ENCODE measurements at regions not wholly inside any gene's neighbourhood (a gene's known extent, or its start where the extent isn't known, plus 50 kb on each side); places are given as distances from the start of the nearest gene placed in this dataset.

DNA sequence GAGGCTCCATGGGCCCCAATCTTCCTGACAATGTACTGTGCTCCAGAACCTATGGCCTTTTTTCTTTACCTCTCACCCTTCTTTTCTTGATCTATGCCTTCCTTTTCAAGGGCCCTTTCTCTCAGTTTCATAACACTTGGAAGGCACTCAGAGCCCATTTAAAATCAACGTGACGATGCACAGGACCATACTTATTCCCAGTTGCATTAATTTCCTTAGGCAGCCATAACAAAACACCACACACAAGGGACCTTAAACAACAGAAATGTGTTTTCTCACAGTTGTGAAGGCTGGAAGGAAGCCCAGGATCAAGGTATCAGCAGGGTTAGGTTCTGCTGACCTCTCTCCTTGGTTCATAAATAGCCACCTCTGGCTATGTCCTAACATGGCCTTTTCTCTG lies 414.0 kb upstream of the TNP1 start:
- no peak for DNase-seq

DNA sequence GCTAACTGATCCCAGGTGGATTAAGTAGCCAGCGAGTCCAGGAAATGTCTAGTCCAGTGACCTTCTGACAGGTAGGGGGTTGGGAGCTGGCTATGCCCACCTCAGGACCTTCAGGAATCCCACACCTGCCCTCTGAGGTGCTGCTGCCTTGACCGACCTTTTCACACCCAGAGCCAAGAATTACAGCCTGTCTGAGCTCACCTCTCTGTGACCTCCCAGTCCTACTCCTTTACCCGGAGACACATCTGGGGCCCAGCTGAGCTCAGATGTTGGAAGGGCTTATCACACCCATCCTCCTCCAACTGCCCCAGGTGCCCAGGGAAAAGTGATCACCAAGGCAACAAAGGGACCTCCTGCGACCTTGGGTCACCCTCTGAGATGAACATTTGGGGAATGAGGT lies 413.3 kb upstream of the TNP1 start:
- no peak for DNase-seq

DNA sequence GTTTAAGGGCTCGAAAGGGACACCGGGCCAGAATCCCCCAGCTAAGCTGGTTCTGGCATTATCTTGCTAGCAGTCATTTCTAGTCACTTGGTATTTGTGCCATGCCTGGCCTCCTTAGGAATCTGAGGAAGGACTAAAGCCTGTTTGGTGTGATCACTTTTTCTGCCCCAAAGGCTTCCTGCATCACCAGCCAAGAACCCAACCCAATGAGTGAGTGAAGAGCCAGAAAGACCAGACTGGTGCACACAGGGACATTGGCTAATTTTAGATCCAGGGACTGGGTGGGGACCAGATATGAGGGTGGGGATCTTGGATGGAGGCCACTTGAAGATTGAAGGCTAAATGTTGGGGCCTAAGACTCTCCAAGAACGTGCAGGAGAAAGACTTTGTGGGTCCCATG lies 411.9 kb upstream of the TNP1 start:
- DNase-seq: no peak

DNA sequence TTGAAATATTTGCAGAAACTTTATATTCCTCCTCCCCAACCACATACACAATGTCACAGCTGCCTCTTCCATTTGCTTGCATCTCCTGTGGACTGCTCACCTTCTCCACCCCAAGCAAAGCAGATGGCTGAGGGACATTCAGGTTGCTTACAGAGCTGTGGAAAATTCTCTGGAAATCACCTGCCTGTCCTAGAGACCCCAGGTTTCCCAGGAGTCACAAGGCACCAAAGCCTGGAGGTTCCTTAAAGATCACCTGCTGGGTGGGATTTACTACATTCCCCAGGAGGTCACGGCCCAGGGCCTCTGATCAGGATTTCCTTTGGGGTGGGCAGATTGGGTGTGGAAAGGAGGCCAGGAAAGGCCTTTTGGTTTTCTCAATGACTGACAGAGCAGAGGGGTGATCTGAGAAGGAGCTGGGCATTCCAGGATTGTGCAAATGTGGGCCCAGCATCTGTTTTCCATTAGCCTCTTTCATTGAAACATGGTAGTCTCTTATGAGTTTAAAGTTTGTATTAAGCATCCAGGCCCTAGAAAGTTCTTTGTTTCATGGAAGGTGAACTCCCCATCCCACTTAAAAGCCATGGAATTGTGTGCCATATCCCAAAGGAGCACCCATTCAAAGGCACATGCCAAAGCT lies 410.7 kb upstream of the TNP1 start:
- DNase-seq: no peak

DNA sequence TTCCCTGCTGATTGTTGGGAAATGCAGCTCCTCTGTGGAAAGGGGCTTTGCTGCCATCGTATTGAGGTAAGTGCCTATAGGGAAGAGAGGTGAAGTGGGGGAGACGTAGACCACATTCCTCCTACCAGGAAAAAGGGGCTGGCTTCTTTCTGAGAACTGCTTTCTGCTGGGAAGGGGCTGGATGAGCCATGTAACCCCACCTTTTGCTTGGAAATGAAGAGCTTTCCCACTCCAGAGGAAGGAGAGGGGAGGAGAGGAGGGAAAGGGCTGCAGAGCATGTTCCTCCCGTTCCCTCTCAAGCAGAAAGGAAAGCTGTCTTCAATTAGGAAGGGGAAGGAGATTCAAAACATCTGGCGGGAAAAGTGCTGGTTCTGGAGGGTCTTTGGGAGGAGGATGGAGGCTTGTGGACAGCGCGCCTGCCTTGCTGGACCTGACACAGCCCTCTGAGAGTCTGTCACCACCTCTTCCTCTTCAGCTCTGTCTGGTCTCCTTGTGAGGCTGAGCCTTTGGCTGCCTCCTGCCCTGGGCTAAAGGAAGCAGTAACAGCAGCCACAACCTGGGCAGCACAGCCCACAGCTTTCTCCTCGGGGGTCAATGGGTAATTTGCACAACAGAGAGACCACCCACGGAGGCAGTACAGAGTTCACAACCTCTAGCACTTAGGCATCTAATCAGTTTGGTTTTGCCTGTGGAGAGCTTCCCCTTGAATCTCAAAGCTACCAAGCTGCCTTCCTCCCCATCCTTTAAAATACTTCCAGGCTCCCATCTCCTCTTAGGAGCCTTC lies 410.0 kb upstream of the TNP1 start:
- DNase-seq: no peak

DNA sequence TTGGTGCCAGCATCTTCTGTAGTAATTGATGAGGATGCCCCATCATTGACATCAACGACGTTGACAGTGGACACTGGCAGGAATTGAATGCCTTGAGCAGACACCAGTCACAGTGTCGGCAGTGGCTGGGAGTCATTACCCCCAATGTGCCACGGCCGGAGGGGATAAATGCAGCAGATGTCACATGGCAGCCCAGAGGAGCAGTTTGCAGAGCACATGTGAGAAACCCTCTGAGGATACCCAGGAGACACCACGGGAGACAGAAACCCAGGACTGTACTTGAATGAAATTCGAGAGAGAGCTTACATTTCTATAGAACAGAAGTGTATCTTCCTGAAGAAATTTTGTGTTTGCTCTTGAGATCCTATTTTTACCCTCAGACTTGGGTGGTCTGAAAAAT lies 409.1 kb upstream of the TNP1 start:
- no peak for DNase-seq

DNA sequence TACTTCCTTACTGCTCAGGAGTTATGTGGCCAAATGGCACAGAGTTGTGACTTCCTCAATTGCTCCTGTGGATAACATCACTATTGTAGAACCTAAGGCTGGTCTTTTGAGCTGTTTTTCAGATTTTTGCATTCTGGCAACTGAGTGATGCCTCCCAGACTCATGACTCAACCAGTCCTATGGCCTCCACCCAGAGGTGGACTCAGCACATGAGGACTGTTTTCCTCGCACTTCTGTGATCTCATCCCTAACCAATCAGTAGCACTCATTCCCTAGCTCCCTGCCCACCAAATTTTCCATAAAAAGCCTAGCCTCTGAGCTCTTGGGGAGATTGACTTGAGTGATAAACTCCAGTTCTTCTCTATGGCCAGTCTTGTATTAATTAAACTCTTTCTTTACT lies 407.9 kb upstream of the TNP1 start:
- no peak for DNase-seq

DNA sequence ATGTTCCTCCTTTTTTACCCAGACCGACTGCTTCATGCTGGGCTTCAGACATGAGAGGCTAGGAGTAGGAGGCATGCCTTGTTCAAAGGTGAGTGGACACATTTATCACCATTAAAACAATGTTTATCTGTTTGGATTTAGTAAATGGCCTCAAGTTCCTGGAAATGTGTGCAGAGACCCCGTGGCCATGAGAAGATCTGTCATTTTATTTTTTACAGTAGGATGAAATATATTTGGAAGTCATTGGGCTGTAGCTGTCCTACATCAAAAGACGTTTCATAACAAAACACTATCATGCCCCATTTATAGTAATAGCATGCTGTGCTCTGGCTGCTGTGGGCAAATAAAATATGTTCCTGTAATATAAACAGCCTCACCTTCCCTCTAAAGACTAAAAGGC lies 403.9 kb upstream of the TNP1 start:
- DNase-seq: no peak

DNA sequence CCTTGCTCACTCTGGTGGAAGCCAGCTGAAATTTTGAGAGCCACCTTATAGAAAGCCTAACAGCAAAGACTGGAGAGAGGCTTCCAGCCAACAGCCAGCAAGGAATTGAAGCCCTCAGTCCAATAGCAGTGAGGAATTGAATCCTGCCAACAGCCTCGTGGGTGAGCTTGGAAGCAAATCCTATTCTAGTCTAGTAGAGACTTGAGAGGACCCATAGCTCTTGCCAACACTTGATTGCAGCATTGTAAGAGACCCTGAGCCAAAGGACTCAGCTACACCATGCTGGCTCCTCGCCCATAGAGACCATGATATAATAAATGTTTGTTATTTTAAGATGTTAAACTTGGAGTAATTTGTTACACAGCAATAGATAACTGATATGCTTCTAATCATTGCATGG lies 403.0 kb upstream of the TNP1 start:
- DNase-seq: no peak

DNA sequence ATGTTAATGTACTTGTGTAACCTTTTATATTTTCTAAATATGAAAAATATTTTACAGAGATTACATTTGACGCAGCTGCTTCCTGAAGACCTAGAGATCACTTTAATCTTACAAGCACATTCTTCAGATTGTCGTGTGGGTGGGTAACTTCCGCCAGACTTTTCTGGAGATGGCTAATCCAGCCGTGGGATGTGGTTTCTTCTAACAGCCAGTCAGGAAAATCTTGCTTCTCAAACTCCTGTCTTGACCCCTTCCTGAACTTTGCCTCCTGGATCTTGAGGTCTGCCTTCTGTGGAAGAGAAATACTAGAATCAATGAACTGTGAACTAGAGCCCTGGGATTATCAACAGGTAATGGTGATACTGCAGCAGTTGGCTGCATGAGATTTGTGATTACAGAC lies 401.6 kb upstream of the TNP1 start:
- DNase-seq: no peak

DNA sequence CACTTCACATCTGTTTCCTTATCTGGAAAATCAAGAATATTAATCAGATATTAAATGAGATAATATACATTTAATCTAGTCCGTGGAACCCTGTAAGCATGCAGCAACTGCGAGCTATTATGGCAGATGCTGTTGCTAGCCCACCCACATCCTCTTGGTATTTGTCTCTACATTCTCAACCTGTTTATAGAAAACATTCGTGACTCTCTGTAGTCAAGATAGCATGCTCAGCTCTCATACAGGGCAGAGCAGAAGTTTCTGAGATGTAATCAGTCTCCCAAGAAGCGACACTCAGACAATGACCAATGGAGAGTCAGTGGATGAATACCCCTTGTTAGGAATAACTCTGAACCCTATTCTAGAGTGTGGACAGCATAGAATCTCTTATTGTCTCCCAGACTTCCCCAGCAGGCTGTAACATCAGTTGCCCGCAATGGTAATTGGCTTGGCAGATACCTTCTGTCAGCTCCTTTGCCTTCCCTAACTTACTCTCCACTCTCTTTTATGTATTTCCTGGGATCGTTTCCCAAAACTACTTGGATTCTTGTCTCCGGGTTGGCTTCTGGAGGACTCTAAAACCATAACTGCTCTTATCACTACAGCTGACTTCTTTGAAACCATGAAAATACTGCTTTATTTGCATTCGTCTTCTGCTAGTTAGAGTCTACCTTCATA lies 400.7 kb upstream of the TNP1 start:
- no peak for DNase-seq

DNA sequence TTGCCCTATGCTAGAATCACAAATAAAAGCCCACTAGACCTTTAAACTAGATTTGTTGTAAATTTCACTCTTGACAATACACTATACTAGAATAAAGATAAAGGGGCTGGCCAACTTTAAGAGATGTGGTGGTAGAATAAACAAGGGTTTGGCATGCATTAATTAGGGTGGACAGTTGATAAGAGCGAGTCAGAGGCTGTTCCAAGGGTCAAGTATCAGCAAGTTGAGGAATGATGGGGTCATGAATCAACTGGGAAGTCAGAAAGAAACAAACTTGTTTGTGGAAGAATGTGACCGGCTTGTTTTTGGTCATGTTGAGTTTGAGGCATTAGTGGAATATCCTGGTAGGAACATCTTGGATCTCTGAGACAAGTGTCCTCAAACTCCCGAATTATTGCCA lies 398.3 kb upstream of the TNP1 start:
- DNase-seq: no peak

DNA sequence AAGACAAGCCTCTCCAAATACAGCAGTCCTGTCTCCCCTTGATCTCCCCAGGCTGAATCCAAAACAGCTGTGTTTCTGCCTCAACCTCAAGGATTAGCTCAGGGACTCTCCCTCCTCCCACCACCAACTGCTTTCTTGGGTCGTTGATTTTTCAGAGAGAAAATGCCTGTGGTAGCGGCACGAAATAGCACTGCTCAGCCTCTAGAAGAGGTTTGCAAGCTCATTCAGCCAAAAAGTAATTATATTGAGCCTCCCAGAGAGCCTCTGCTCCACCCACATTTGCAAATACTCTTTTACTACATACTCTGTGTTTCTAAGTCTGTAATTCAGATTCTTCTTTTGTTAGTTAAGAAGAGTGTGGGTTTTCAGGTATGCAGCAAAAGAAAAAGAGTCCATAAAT lies 396.4 kb upstream of the TNP1 start:
- DNase-seq: no peak

DNA sequence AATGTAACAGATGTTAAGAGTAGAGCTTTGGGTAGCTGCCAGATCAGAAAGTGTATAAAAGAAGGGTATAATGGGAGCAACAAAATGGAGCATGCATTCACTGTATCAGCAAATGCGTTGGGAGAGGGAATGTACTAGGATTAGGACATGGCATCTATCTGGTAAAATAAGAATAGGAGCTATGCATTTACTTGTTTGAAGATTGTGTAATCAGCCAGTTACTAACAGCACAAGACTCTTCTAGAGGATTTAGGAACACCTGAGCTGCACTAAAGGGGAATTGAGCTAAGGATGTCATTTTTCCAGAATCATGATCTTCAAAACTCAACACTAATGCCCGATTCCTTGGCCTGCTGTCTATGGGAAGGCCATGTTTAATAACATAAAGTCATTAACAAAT lies 394.2 kb upstream of the TNP1 start:
- no peak for DNase-seq

DNA sequence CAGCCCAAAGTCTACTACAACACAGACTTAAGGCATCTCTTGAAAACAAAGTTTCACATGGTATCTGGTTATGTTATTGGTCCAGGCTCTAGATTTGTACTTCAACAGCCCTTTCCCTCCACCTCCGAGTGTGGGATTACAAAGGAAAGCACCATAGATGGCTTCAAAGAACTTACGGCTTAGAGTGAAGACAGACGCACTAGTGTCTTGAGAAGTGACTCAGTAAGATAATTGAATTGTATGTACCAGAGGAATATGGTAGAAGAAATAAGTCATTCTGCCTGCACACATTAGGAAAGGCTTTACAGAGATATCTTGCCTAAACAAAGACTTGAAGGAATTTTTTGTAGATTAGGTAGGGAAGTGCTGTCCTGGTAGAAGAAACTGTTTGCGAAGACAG lies 392.3 kb upstream of the TNP1 start:
- no peak for DNase-seq

DNA sequence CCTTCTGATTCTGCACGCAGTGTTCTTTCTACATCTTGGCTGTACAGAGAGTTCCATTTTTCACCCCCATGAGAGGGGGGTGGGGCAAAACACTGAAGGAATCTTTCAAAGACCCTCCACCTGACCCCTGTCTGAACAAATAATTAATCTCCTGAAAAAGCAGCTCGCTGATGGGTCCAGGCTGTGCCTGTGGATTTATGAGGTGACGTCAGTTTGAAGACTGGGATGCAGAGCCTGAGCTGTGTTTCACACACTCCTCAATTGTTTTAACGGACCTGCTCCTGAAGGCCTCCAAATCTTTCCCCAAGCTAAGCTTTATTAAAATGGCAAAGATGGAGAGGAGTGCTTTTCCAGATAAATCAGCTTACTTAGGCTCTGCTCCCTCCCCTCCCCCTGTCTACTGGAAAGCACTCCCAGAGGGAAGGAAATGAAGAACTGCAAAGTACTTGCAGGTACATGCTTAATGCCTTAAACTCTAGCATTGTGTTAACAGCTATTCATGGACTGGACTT lies 390.2 kb upstream of the TNP1 start:
- DNase-seq: peak; percentile 85

DNA sequence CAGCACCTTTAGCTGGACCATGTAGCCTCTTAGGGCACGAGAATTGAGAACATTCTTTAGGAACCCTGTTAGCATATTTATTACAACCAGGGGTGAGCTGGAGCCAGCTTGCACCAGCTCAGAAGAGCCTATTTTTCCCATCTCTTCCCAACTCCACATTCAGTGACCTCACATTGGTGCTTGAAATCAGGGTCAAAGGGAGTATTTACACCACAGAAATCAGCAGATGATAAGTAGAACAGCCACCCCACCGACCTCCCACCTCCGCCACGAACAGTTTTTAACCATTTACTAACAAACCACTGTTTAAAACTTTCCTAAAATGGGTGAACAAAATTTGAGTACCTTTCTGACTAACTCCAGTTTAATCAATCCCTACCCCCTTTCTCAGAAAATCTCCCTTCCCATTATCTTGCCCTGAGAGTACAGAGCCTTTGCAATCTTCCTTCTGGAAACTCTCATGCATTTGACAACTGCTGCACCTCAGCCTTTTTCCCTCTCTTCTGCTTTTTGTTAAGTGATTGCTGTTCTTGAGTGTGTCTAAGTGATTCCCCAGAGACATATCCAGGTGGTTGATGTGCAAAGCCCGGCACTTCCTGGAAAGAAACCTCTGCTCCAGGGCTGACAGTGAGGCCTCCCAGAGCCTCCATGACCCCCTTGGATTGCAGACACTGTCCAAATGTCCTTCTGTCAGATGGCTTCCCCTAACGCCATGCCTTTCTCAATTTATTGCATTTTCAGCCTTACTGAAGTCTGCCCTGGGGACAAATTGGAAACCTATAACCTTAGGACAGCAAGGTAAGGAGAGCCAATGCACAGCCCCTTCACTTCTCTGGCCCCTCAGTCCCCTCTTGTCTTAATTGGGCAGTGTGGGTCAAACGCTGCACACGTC lies 389.5 kb upstream of the TNP1 start:
- no peak for DNase-seq

DNA sequence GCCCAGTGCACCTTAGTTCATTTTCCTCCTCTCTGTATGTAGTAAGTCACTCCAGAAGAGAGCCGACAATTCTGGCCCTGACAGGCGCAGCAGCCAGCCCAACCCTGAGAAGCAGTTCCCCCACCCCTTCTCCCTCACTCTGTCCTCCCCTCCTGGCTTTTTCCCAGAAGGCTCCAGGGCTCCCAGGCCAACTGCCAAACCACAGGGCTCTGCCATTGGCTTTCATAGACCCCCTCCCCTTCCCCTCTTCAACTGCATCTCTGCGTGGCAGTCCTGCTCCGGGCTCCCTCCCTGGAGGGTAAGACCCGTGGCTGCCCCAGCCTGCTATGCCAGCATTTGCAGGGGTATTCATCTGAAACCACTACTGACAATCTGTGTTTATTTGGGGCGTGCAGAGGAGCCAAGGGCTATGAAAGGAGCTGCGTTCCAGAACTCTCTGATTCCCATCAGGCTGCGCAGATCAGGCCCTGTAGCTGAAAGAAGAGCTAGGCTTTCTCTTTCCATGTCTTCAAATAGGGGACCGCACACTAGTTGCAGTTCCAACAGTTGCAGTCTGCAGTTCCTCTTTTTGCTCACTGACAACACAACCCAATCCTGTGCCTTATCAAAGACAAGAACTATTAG lies 388.6 kb upstream of the TNP1 start:
- DNase-seq: peak; percentile 82

DNA sequence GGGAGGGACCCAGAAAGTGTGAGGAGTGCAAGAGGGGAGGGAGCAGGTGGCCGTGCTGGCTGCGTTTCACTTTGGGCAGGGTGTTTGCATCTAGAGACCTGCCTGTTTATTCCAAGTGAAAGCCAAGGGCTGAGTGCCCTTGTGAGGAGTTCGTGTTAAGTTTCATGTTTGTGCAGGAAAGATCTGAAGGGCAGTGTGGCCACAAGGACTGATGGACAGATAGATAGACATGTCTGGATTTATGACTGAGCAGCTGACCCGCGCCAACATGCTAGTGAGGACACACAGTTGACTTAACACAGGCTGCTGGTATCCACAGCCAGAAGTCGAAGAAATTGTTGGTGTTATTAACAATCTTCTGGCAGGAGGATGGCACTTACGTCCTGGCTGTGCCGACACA lies 387.6 kb upstream of the TNP1 start:
- DNase-seq: no peak

DNA sequence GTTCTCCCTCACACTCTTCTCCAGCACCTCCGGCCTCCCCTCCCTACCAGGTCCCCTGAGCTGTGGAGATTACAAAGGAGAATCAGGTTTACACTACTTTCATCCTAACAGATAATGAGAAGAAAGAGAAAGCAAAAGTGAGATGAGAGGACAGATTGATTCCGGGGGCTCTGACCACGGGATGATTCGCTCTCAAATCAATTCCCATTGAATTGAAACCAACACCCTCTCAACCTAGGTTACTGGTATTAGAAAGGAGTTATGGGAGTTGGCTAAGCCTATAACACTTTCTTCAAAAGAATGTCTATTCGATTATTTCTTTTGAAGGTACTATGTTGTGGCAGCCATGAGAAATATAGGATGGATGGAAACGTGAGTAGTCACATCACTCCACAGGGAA lies 386.2 kb upstream of the TNP1 start:
- no peak for DNase-seq

DNA sequence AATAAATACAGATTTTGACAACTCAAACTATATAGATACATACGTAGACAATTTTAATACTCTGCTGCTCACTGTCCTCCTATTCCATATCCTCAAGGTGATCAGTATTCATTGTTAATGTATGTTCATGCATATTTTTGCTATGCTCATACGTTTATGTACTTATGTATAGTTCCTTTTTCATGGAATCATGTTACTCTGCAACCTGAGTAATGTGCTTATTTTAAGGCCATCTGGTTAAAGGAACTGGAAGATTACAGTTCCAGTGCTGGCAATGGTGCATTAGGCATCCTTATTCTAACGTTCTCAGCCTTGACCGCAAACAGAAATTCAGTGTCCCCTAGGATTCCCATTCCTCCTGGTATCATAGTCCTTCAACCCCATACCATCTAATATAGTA lies 385.0 kb upstream of the TNP1 start:
- no peak for DNase-seq

DNA sequence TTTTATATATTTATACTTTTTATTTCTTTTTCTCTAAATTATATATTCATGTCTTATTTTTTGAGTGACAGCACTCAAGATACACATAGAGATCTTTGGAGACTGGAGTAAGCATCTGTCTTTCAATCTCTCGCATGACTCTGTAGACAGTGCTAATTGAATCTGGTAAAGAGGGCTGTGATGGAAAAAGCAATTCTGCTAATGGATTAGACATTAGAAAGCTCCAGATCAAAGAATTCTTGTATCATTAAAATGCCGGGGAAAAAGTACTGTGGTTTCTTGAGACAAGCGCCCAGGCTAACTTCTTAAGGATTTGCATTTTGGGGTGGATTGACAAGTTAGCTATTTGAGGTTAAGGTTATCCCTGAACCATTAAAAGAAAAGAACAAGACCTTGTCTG lies 383.1 kb upstream of the TNP1 start:
- no peak for DNase-seq

Data from renal pelvis (tissue), 1 donor.